GM10266 (cell line): ENCODE measurements at regions not wholly inside any gene's neighbourhood (a gene's known extent, or its start where the extent isn't known, plus 50 kb on each side); places are given as distances from the start of the nearest gene placed in this dataset.

Experiments
- DNase-seq: peaks from one replicate; pipeline ENCODE4 v3.0.0; 2012; ENCODE audit errors: extremely low spot score
- CTCF ChIP-seq: IDR thresholded peaks from 2 replicates; pipeline ENCODE4 v1.5.1; 2012; ENCODE audit warnings: mild to moderate bottlenecking, low read depth; ENCODE audit not compliant: control insufficient read depth, insufficient read depth; ENCODE audit errors: missing control alignments

DNA sequence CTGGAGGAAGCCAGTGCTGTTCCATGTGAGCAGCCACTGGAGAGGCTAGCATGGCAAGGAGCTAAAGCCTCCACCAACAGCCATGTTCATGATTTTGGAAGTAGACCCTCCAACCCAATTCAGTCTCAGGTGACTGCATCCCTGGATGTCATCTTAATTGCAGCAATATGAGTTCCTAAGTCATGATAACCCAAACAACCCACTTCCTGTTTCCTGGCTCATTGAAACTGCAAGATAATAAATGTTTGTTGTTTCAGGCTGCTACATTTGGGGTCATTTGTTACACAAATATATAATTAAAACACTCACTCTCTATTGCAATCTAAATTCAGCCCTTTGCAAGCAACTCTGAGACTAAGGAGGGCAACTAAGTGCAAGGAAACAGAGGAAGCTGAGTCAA lies 62.4 kb upstream of the SLC24A5 start:
- no peak for DNase-seq

DNA sequence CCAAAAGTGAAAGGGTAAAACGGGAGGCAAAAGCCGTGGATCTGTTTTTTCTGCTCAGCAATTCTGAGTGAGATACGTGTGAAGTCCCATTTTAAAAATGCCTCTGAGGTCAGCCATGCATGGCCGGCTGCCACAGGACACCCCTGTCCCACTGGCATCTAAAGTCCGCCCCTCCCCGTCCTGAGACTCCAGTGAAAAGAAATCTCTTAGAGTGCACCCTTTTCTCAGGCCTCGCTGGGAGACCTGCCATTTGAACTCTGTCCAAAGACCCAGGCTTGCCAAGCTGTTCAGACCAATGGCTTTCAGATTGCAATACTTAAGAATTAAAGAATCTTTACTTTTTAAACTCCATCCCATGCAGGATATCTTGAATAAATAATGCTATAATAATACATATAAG lies 61.0 kb upstream of the SLC24A5 start:
- TF ChIP-seq CTCF: no peak
- no peak for DNase-seq

More for the DNA sequence above, 62.4 kb upstream of the SLC24A5 start:
- TF ChIP-seq CTCF: no peak

- no peak for TF ChIP-seq CTCF
- DNase-seq: no peak
Observed at GRCh38 chr15:48060396-48060795, 60.4 kb upstream of the SLC24A5 start.

DNA sequence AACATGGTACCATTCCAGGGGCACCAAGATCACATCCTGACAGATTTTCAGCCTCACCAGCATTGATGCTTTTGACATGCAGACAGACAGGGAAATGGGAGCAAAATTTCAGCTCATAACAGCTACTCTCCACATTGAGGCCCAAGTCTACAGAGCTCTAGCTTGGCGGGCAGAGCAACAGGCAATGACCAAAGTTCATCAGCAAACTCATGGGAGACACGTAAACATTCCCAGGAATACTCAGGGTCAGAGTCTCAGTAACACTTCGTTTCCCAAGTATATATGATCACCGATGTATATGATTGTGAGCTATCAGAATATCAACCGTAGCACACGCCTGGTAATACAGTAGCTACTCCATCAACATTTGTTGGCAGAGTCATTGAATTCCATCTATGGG lies 59.2 kb upstream of the SLC24A5 start:
- TF ChIP-seq CTCF: no peak
- no peak for DNase-seq

- no peak for DNase-seq
- TF ChIP-seq CTCF: no peak
Observed at GRCh38 chr15:48062148-48062872, 58.5 kb upstream of the SLC24A5 start.

DNA sequence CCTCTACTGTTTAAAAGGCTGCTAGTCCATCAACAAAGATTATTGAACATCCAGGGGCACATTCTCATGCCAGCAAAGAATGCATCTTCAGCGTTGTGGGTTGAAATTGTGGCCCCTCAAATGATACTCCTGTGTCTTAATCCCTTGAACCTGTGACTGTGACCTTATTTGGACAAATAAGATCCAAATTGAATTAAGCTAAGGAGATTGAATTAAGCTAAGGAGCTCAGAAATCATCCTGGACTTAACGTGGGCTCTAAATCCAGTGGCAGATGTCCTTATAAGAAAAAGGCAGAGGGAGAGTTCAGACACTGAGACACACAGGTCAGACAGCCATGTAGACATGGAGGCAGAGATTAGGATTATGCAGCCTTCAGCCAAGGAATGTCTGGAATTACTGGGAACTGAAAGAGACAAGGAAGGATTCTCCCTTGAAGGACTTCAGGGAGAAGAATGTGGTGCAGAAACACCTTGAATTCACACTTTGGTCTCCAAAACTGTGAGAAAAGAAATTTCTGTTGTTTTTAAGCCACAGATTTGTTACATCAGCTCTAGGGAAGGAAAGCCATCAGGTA lies 57.3 kb upstream of the SLC24A5 start:
- DNase-seq: no peak

More for the DNA sequence above, 57.3 kb upstream of the SLC24A5 start:
- TF ChIP-seq CTCF: no peak
